ENCODE measurements at regions not wholly inside any gene's neighbourhood (a gene's known extent, or its start where the extent isn't known, plus 50 kb on each side); places are given as distances from the start of the nearest gene placed in this dataset.
"Not testable (repeated sequence)": the region's sequence is repeated elsewhere in the genome, so short reads cannot be mapped to it uniquely, and the experiment has no call there.

GRCh38 chr3:34891941-34892340 is 747.4 kb upstream of the ARPP21 start:
- H3K27me3 ChIP-seq (ENCODE audit: insufficient read depth in 3 of 3, low read length in 2 of 3) = no peaks in the 10 kb centered on the region
- no peak overlapping the region for H3K27ac ChIP-seq
- ATAC-seq = no peak
- no peak overlapping the region for H3K4me3 ChIP-seq
- no peaks in the 10 kb centered on the region for H3K9me3 ChIP-seq
- 65 to 69% (median 65%) methylated on average over 3 of the region's 3 CpGs for WGBS, 3 donors
- no peaks in the 10 kb centered on the region for H3K4me1 ChIP-seq
- intact Hi-C loops (cut with DNase I) = no loop called here
- H3K36me3 ChIP-seq (ENCODE audit: insufficient read depth in 1 of 2, low read depth in 1 of 2) = no peaks in the 10 kb centered on the region
- DNase-seq = no peak
- TF ChIP-seq CTCF (IDR thresholded peaks at IDR 0.05) = no peak

GRCh38 chr3:34895841-34896240 is 743.5 kb upstream of the ARPP21 start:
- no peak for ATAC-seq

GRCh38 chr3:34909679-34910078 is 729.6 kb upstream of the ARPP21 start:
- H3K36me3 ChIP-seq (ENCODE audit: insufficient read depth in 1 of 2, low read depth in 1 of 2); H3K27ac ChIP-seq; intact Hi-C loops (cut with DNase I); DNase-seq; H3K9me3 ChIP-seq; H3K4me3 ChIP-seq; H3K27me3 ChIP-seq (ENCODE audit: insufficient read depth in 3 of 3, low read length in 2 of 3); H3K4me1 ChIP-seq; ATAC-seq: not testable (repeated sequence)
- WGBS, 3 donors = 94 to 96% (median 94%) methylated on average over 4 of the region's 4 CpGs

More at GRCh38 chr3:34895841-34896240, 743.5 kb upstream of the ARPP21 start:
- H3K9me3 ChIP-seq = no peaks in the 10 kb centered on the region
- intact Hi-C loops (cut with DNase I) = no loop called here
- H3K27me3 ChIP-seq (ENCODE audit: insufficient read depth in 3 of 3, low read length in 2 of 3) = no peaks in the 10 kb centered on the region
- H3K4me1 ChIP-seq = no peaks in the 10 kb centered on the region
- TF ChIP-seq CTCF (IDR thresholded peaks at IDR 0.05) = no peak
- H3K36me3 ChIP-seq (ENCODE audit: insufficient read depth in 1 of 2, low read depth in 1 of 2) = no peaks in the 10 kb centered on the region
- DNase-seq = no peak
- H3K27ac ChIP-seq = no peak overlapping the region
- WGBS, 3 donors = 30 to 75% (median 51%) methylated on average over 1 of the region's 1 CpG
- no peak overlapping the region for H3K4me3 ChIP-seq

GRCh38 chr3:34919025-34919424 is 720.3 kb upstream of the ARPP21 start:
- Histone ChIP-seq H3K27ac (no peak overlapping the region), H3K4me3 (no peak overlapping the region), H3K36me3 (ENCODE audit: insufficient read depth in 1 of 2, low read depth in 1 of 2) (no peaks in the 10 kb centered on the region), H3K27me3 (ENCODE audit: insufficient read depth in 3 of 3, low read length in 2 of 3) (no peaks in the 10 kb centered on the region), H3K9me3 (no peaks in the 10 kb centered on the region), H3K4me1 (no peaks in the 10 kb centered on the region)
- no peak for TF ChIP-seq CTCF (IDR thresholded peaks at IDR 0.05)
- ATAC-seq = no peak
- intact Hi-C loops (cut with DNase I) = no loop called here
- DNase-seq = no peak

- no peaks in the 10 kb centered on the region for H3K9me3 ChIP-seq
- ATAC-seq (no peak), DNase-seq (no peak)
- no peaks in the 10 kb centered on the region for H3K27me3 ChIP-seq (ENCODE audit: insufficient read depth in 3 of 3, low read length in 2 of 3)
- no peak for TF ChIP-seq CTCF (IDR thresholded peaks at IDR 0.05)
- no peak overlapping the region for H3K4me3 ChIP-seq
- intact Hi-C loops (cut with DNase I) = no loop called here
- H3K36me3 ChIP-seq (ENCODE audit: insufficient read depth in 1 of 2, low read depth in 1 of 2) = no peaks in the 10 kb centered on the region
- no peaks in the 10 kb centered on the region for H3K4me1 ChIP-seq
- H3K27ac ChIP-seq = no peak overlapping the region
These were observed 718.5 kb upstream of the ARPP21 start for GRCh38 chr3:34920806-34921205.
